ENCODE measurements at regions not wholly inside any gene's neighbourhood (a gene's known extent, or its start where the extent isn't known, plus 50 kb on each side); places are given as distances from the start of the nearest gene placed in this dataset.
"Not testable (repeated sequence)": the region's sequence is repeated elsewhere in the genome, so short reads cannot be mapped to it uniquely, and the experiment has no call there.

DNA sequence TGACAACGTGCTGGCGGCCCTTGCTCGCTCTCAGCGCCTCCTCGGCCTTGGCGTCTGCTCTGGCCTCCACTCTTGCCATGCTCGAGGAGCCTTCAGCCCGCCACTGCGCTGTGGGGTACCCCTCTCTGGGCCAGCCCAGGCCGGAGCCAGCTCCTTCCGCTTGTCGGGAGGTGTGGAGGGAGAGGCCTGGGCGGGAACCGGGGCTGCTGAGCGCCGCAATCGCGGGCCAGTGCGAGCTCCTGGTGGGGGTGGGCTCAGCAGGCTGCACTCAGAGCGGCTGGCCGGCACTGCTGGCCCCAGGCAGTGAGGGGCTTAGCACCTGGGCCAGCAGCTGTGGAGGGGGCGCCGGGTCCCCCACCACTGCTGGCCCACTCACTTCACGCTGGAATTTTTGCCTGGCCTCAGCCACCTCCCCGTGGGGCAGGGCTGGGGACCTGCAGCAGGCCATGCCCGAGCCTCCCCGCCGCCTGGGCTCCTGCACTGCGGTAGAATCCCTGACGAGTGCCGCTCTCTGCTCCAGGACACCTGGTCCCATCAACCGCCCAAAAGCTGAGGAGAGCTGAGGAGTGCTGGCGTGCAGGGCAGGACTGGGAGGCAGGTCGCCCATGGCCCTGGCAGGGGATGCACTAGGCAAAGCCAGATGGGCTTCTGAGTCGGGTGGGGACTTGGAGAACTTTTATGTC lies 372.2 kb upstream of the NRG3 start:
- H3K27me3 ChIP-seq (replicated peaks in 1 of 2; ENCODE audit: control insufficient read depth in 2 of 2, insufficient read depth in 2 of 2, low read length in 1 of 2) = no peaks in the 10 kb centered on the region
- BruUV-seq (replicated peaks) = no TSS peak
- in situ Hi-C loops (cut with MboI) = no loop called here
- H3K27ac ChIP-seq (ENCODE audit: control insufficient read depth, insufficient read depth) = no peak overlapping the region
- H4K20me1 ChIP-seq (ENCODE audit: control insufficient read depth, insufficient read depth) = no peaks in the 10 kb centered on the region
- H3K4me2 ChIP-seq (ENCODE audit: control insufficient read depth, insufficient read depth) = no peak overlapping the region
- no peak overlapping the region for H2AFZ ChIP-seq (ENCODE audit: control insufficient read depth, low read depth, low read length)
- intact Hi-C loops (cut with micrococcal nuclease; ENCODE audit: unreplicated experiment) = no loop called here
- WGBS (ENCODE audit: insufficient coverage, insufficient replicate concordance, low lambda C conversion rate, missing lambda C conversion rate) = 40% methylated on average over 35 of the region's 35 CpGs
- RAD21 ChIA-PET (ENCODE audit: unreplicated experiment) = no interaction called here
- no peaks in the 10 kb centered on the region for H3K9me3 ChIP-seq (replicated peaks; ENCODE audit: control insufficient read depth, insufficient read depth, low read length)
- CTCF ChIA-PET = no interaction called here
- H3K79me2 ChIP-seq (ENCODE audit: control insufficient read depth, insufficient read depth, low read length) = no peaks in the 10 kb centered on the region
- no peak overlapping the region for H3K4me3 ChIP-seq
- DNase-seq (ENCODE audit: low read depth, low spot score) (no peak), FAIRE-seq (no peak), ATAC-seq (no peak)
- no peak overlapping the region for H3K9ac ChIP-seq (ENCODE audit: control insufficient read depth, insufficient read depth, low read length)
- TF ChIP-seq NR2F1 (conservative IDR thresholded peaks at IDR 0.05) = no peak
- SMC1A ChIA-PET (ENCODE audit: uncharacterized antibody, unreplicated experiment) = no interaction called here
- no peaks in the 10 kb centered on the region for H3K4me1 ChIP-seq (ENCODE audit: control insufficient read depth, insufficient read depth, low read length)
- no peaks in the 10 kb centered on the region for H3K36me3 ChIP-seq (ENCODE audit: control insufficient read depth in 2 of 2, insufficient read depth in 2 of 2, low read length in 1 of 2)
- POLR2A ChIA-PET = no interaction called here

DNA sequence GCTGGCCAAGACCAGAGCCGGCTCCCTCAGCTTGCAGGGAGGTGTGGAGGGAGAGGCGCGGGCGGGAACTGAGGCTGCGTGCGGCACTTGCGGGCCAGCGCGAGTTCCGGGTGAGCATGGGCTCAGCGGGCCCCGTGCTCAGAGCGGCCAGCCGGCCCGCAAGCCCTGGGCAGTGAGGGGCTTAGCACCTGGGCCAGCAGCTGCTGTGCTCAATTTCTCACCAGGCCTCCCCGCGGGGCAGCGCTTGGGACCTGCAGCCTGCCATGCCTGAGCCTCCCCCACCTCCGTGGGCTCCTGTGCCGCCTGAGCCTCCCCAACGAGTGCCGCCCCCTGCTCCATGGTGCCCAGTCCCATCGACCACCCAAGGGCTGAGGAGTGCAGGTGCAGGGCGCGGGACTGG lies 369.2 kb upstream of the NRG3 start:
- BruUV-seq (replicated peaks); H3K79me2 ChIP-seq (ENCODE audit: control insufficient read depth, insufficient read depth, low read length); FAIRE-seq; H3K9ac ChIP-seq (ENCODE audit: control insufficient read depth, insufficient read depth, low read length); H3K27ac ChIP-seq (ENCODE audit: control insufficient read depth, insufficient read depth); H3K9me3 ChIP-seq (replicated peaks; ENCODE audit: control insufficient read depth, insufficient read depth, low read length); H3K4me2 ChIP-seq (ENCODE audit: control insufficient read depth, insufficient read depth); CTCF ChIA-PET; in situ Hi-C loops (cut with MboI); SMC1A ChIA-PET (ENCODE audit: uncharacterized antibody, unreplicated experiment); H3K36me3 ChIP-seq (ENCODE audit: control insufficient read depth in 2 of 2, insufficient read depth in 2 of 2, low read length in 1 of 2); DNase-seq (ENCODE audit: low read depth, low spot score); H2AFZ ChIP-seq (ENCODE audit: control insufficient read depth, low read depth, low read length); POLR2A ChIA-PET; H3K4me1 ChIP-seq (ENCODE audit: control insufficient read depth, insufficient read depth, low read length); H3K27me3 ChIP-seq (replicated peaks in 1 of 2; ENCODE audit: control insufficient read depth in 2 of 2, insufficient read depth in 2 of 2, low read length in 1 of 2); RAD21 ChIA-PET (ENCODE audit: unreplicated experiment); intact Hi-C loops (cut with micrococcal nuclease; ENCODE audit: unreplicated experiment); H3K4me3 ChIP-seq; ATAC-seq; H4K20me1 ChIP-seq (ENCODE audit: control insufficient read depth, insufficient read depth): not testable (repeated sequence)
- 62% methylated on average over 25 of the region's 25 CpGs for WGBS (ENCODE audit: insufficient coverage, insufficient replicate concordance, low lambda C conversion rate, missing lambda C conversion rate)
